Peyer's patch (tissue), 4 donors: ENCODE measurements at regions not wholly inside any gene's neighbourhood (a gene's known extent, or its start where the extent isn't known, plus 50 kb on each side); places are given as distances from the start of the nearest gene placed in this dataset.

Experiments
- DNase-seq, 3 donors: peaks; one replicate each; pipeline ENCODE4 v3.0.0-alpha.2; 2017 to 2019
- H3K27ac ChIP-seq, 4 donors: fragments of 200-600 bp; sonication (generic); one replicate each; pipeline ENCODE4 v1.5.1; 2016 to 2019
- H3K27me3 ChIP-seq, 2 donors: fragments of 200-600 bp; sonication (generic); one replicate each; pipeline ENCODE4 v1.5.1; 2019
- H3K36me3 ChIP-seq, 3 donors: fragments of 200-600 bp; sonication (generic); one replicate each; pipeline ENCODE4 v1.5.1; 2016 to 2019
- H3K4me1 ChIP-seq, 4 donors: fragments of 200-600 bp; sonication (generic); one replicate each; pipeline ENCODE4 v1.5.1; 2016 to 2019
- H3K4me3 ChIP-seq, 4 donors: fragments of 200-600 bp; sonication (generic); 1 replicate in 3 of 4; 2 replicates in 1 of 4; pipeline ENCODE4 v1.5.1; 2016 to 2019; ENCODE audit warnings: mild to moderate bottlenecking in 1 of 4
- H3K9me3 ChIP-seq, 4 donors: fragments of 200-600 bp; sonication (generic); one replicate each; pipeline ENCODE4 v1.5.1; 2016 to 2019; ENCODE audit warnings: mild to moderate bottlenecking in 1 of 4
- POLR2A ChIP-seq, 2 donors: fragments of 450-650 bp; IDR thresholded peaks; one replicate each; pipeline ENCODE4 v1.5.1; 2017; ENCODE audit warnings: antibody characterized with exemption in 2 of 2, mild to moderate bottlenecking in 2 of 2, moderate library complexity in 2 of 2
- TF ChIP-seq, protein P1 (sequence below), 6 experiments: fragments of 450-650 bp in 4 of 6; fragments of 200-600 bp in 2 of 6; sonication (generic) in 1 of 6; IDR thresholded peaks; one replicate each; pipeline ENCODE4 v1.5.1; 2017 to 2019; ENCODE audit warnings: antibody characterized with exemption in 6 of 6, mild to moderate bottlenecking in 3 of 6, moderate library complexity in 1 of 6

DNA sequence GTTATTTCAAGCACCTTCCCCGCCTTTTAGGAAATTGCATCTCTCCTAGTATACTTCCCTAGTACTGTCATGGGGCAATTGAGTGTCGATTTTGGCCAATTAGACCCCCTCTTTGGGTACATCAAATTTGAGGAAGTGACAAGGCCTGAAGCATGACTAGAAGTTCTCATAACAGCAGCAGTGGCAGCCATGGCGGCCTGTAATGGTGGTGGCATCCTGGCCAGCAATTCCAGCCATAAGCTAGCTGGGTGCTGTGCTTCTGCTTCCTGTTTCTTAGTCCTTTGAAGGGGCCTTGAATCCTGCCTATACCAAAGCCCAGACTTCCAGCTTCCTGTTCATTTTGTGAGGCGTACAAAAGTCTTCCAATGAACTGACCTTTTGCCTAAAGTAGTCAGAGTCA, 523.1 kb downstream of the PLCL1 start:
- TF ChIP-seq POLR2A (IDR thresholded peaks at IDR 0.05): no peak
- TF ChIP-seq, protein P1, sequence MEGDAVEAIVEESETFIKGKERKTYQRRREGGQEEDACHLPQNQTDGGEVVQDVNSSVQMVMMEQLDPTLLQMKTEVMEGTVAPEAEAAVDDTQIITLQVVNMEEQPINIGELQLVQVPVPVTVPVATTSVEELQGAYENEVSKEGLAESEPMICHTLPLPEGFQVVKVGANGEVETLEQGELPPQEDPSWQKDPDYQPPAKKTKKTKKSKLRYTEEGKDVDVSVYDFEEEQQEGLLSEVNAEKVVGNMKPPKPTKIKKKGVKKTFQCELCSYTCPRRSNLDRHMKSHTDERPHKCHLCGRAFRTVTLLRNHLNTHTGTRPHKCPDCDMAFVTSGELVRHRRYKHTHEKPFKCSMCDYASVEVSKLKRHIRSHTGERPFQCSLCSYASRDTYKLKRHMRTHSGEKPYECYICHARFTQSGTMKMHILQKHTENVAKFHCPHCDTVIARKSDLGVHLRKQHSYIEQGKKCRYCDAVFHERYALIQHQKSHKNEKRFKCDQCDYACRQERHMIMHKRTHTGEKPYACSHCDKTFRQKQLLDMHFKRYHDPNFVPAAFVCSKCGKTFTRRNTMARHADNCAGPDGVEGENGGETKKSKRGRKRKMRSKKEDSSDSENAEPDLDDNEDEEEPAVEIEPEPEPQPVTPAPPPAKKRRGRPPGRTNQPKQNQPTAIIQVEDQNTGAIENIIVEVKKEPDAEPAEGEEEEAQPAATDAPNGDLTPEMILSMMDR (IDR thresholded peaks at IDR 0.05): no peak
- peaks cover 0 to 5% (median 2%) of the 10 kb centered on the region in 4 donors for H3K4me1 ChIP-seq
- H3K27ac ChIP-seq: no peak overlapping the region
- no peak for DNase-seq
- no peak overlapping the region for H3K4me3 ChIP-seq
- H3K27me3 ChIP-seq: no peaks in the 10 kb centered on the region
- H3K9me3 ChIP-seq: no peaks in the 10 kb centered on the region
- no peaks in the 10 kb centered on the region for H3K36me3 ChIP-seq

DNA sequence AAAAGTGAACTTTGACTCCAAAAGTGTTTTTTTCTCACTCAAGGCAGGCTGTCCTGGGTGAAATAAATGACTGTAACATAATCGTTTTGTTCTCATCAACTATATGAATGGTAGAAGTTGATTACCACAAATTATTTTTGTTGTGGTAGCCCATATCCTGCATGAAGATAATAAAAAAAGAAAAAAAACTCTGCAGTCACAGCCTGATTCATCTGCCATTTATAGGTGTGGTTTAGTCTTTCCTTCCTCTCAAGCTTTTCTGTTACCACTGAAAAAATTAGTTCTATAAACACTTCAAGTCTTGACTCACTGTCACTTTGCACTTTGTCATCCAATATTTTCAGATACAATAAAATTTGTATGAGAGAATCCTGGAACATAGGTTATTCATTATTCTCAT, 522.0 kb downstream of the PLCL1 start:
- H3K27ac ChIP-seq: no peak overlapping the region
- no peak for DNase-seq
- no peaks in the 10 kb centered on the region for H3K9me3 ChIP-seq
- H3K36me3 ChIP-seq: no peaks in the 10 kb centered on the region
- no peaks in the 10 kb centered on the region for H3K27me3 ChIP-seq
- H3K4me3 ChIP-seq: no peak overlapping the region
- TF ChIP-seq, protein P1 (IDR thresholded peaks at IDR 0.05): no peak
- TF ChIP-seq POLR2A (IDR thresholded peaks at IDR 0.05): no peak
- peaks cover 0 to 5% (median 2%) of the 10 kb centered on the region in 4 donors for H3K4me1 ChIP-seq

DNA sequence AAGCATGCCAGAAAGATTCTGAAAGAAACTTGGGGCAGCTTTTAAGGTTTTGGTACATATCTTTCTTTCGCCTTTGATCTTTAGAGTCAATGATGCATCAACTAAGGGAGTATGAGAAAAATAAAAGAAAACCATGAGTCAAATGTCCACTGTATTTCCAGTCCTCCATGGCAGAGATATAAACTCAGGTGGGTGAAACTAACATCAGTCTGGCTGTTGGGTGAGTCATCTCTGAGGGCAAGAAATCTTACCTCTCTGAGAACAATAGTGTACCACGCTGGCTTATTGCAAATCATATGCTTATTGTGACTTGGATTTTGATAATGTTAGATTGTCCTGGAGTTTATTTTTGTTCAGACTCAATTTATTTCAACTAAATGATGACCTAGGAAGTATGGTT, 521.0 kb downstream of the PLCL1 start:
- TF ChIP-seq, protein P1 (IDR thresholded peaks at IDR 0.05): no peak
- TF ChIP-seq POLR2A (IDR thresholded peaks at IDR 0.05): no peak
- Histone ChIP-seq H3K27ac (no peak overlapping the region), H3K27me3 (no peaks in the 10 kb centered on the region), H3K4me1 (peaks cover 0 to 5% (median 2%) of the 10 kb centered on the region in 4 donors), H3K4me3 (no peak overlapping the region), H3K36me3 (no peaks in the 10 kb centered on the region), H3K9me3 (no peaks in the 10 kb centered on the region)
- no peak for DNase-seq

DNA sequence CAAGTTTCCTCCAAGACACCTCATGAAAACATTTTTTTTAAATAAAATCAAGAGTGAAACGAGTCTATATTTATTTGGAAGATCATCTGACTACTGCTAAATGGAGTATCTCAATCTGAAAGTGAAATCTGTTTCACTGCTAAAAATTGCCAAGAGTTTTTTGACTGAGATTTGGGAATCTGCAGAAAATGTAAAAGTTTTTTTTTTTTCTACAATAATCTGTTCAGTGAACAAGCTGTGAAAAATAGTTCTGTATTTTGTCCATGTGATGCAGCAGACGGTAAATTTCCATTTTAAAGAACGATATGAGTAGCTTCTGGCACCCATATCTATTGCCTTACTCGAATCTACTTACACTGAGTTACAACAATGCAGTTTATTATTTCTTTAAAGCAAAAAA, 519.7 kb downstream of the PLCL1 start:
- Histone ChIP-seq H3K36me3 (no peaks in the 10 kb centered on the region), H3K4me1 (peaks cover 0 to 5% (median 2%) of the 10 kb centered on the region in 4 donors), H3K27ac (no peak overlapping the region), H3K4me3 (no peak overlapping the region), H3K9me3 (no peaks in the 10 kb centered on the region), H3K27me3 (no peaks in the 10 kb centered on the region)
- DNase-seq: no peak
- no peak for TF ChIP-seq POLR2A (IDR thresholded peaks at IDR 0.05)
- TF ChIP-seq, protein P1 (IDR thresholded peaks at IDR 0.05): no peak

DNA sequence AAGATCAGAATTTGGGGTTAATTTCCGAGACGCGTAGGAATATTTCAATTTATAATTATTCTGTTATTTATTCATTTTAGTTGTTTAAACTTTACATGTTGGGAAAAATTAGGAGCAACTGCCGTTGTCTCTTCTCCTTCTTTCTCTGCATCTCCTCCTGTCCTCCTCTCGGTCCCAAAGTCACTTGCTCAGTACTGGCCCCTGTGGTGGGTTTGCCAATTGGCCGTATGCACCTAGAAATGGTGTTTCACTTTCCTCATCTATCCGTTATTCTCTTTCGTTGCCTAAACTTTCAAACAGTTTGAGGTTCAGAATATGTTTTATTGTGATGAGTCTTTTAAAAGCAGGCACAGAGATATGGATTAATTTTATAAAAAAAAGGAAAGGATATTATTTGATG, 517.9 kb downstream of the PLCL1 start:
- no peak for DNase-seq
- H3K9me3 ChIP-seq: no peaks in the 10 kb centered on the region
- TF ChIP-seq, protein P1 (IDR thresholded peaks at IDR 0.05): no peak
- no peak for TF ChIP-seq POLR2A (IDR thresholded peaks at IDR 0.05)
- H3K4me1 ChIP-seq: peaks cover 0 to 5% (median 2%) of the 10 kb centered on the region in 4 donors
- no peaks in the 10 kb centered on the region for H3K27me3 ChIP-seq
- no peak overlapping the region for H3K4me3 ChIP-seq
- no peaks in the 10 kb centered on the region for H3K36me3 ChIP-seq
- no peak overlapping the region for H3K27ac ChIP-seq

DNA sequence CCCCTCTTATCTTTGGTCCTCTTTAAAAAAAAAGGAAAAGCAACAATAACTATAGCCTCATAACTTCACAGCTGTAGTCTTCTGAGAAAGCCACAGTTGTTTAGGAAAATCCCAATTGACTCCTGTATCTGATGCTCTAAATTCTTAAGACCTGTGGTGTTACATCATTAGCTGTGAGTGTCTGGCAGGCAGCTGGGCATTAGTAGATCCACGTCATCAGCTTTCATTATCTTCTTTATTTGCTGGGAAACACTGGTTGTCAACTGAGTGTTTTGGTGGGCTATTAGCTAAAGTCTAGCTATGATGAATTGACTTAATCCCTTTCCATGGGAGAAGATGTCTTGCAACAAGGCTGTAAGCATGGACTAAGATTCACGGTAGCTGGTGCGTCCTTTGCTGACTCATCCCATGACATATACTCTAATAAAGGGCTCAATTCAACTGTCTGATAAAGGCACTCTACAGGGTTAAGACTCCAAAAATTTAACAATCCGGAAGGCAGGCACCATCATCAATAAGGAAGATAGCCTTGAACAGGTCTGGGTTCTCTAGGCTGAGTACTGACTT, 517.2 kb downstream of the PLCL1 start:
- Histone ChIP-seq H3K27ac (no peak overlapping the region), H3K36me3 (no peaks in the 10 kb centered on the region), H3K9me3 (no peaks in the 10 kb centered on the region), H3K4me1 (peaks cover 0 to 5% (median under 1%) of the 10 kb centered on the region in 4 donors), H3K27me3 (no peaks in the 10 kb centered on the region), H3K4me3 (no peak overlapping the region)
- DNase-seq: no peak
- TF ChIP-seq POLR2A (IDR thresholded peaks at IDR 0.05): no peak
- TF ChIP-seq, protein P1 (IDR thresholded peaks at IDR 0.05): no peak
